BE2C (cell line): ENCODE measurements at regions not wholly inside any gene's neighbourhood (a gene's known extent, or its start where the extent isn't known, plus 50 kb on each side); places are given as distances from the start of the nearest gene placed in this dataset.

Experiments used
- DNase-seq: peaks from one replicate; pipeline ENCODE4 v3.0.0-alpha.2; 2020
- H3K27me3 ChIP-seq: fragments of 250-450 bp; sonication (Bioruptor Pico); 2 replicates; pipeline ENCODE4 v1.5.1; 2020; ENCODE audit warnings: mild to moderate bottlenecking
- H3K36me3 ChIP-seq: fragments of 250-450 bp; sonication (Bioruptor Pico); 2 replicates; pipeline ENCODE4 v1.5.1; 2020; ENCODE audit warnings: mild to moderate bottlenecking
- H3K4me1 ChIP-seq: fragments of 250-450 bp; sonication (Bioruptor Pico); 2 replicates; pipeline ENCODE4 v1.5.1; 2020
- H3K4me3 ChIP-seq: 2 replicates; pipeline ENCODE4 v1.5.1; 2011; ENCODE audit warnings: low read depth, low read length
- H3K9me3 ChIP-seq: fragments of 250-450 bp; sonication (Bioruptor Pico); 2 replicates; pipeline ENCODE4 v1.5.1; 2020
- CTCF ChIP-seq: IDR thresholded peaks from 2 replicates; pipeline ENCODE4 v1.5.1; 2012; ENCODE audit warnings: mild to moderate bottlenecking, low read depth, low read length

- Histone ChIP-seq H3K4me1 (no peaks in the 10 kb centered on the region; the same call in 1 of the 2 replicates), H3K36me3 (no peaks in the 10 kb centered on the region), H3K9me3 (no peaks in the 10 kb centered on the region), H3K4me3 (no peak overlapping the region), H3K27me3 (no peaks in the 10 kb centered on the region)
- no peak for TF ChIP-seq CTCF
- no peak for DNase-seq
Measured at GRCh38 chr20:51890003-51890402, 87.7 kb upstream of the SALL4 start.

GRCh38 chr20:51889466-51889865 lies 87.1 kb upstream of the SALL4 start:
- H3K4me3 ChIP-seq: no peak overlapping the region

DNA sequence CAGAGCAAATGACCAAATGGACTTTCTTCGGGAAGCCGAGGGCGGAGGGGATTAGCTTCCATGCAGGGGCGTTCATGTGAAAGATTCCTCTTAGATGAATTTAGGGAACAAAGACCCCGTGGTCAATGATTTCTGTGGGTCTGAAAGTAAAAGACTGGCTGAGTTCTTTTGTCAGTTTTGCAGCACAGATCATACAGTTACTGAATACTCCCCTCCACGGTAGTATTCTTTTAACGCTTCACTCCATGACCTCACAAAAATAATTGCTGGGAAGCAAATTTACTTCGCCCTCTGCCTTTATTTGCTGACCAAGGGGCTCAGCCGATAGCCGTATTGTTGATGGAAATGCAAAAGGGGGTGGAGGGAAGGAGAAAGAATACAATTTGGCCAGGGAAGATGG lies 86.0 kb upstream of the SALL4 start:
- TF ChIP-seq CTCF: no peak
- DNase-seq: no peak
- H3K4me3 ChIP-seq: no peak overlapping the region

More at GRCh38 chr20:51889466-51889865, 87.1 kb upstream of the SALL4 start:
- no peak for TF ChIP-seq CTCF
- H3K4me1 ChIP-seq: no peaks in the 10 kb centered on the region; the same call in 1 of the 2 replicates
- DNase-seq: no peak
- H3K36me3 ChIP-seq: no peaks in the 10 kb centered on the region
- H3K27me3 ChIP-seq: no peaks in the 10 kb centered on the region
- no peaks in the 10 kb centered on the region for H3K9me3 ChIP-seq

GRCh38 chr20:51886891-51887608 lies 84.7 kb upstream of the SALL4 start:
- H3K4me3 ChIP-seq: no peak overlapping the region
- H3K9me3 ChIP-seq: no peaks in the 10 kb centered on the region
- peak; percentile 50 for DNase-seq
- no peaks in the 10 kb centered on the region; the same call in 1 of the 2 replicates for H3K4me1 ChIP-seq
- H3K27me3 ChIP-seq: no peaks in the 10 kb centered on the region
- TF ChIP-seq CTCF: peak; percentile 14
- no peaks in the 10 kb centered on the region for H3K36me3 ChIP-seq

More for the DNA sequence above, 86.0 kb upstream of the SALL4 start:
- H3K9me3 ChIP-seq: no peaks in the 10 kb centered on the region
- H3K4me1 ChIP-seq: no peaks in the 10 kb centered on the region; the same call in 1 of the 2 replicates
- no peaks in the 10 kb centered on the region for H3K36me3 ChIP-seq
- no peaks in the 10 kb centered on the region for H3K27me3 ChIP-seq

DNA sequence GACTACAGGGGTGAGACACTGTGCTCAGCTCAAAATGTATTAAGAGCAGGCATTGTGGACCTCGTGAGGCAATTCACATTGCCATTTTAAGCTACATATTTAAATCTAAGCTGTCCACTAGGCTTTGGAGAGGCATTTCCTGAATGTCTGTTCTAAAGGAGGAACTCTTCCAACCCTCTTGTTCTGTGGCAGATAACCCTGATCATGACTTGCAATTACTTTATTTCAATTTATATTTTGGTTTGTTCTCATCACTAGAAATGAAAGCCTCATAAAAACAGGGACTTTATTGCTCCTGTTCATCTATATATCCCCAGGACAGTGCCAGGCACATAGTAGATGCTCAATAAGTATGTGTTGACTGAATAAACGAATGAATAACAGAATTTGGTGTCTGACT lies 84.0 kb upstream of the SALL4 start:
- TF ChIP-seq CTCF: no peak
- DNase-seq: no peak
- H3K4me1 ChIP-seq: no peaks in the 10 kb centered on the region; the same call in 1 of the 2 replicates
- no peak overlapping the region for H3K4me3 ChIP-seq
- no peaks in the 10 kb centered on the region for H3K36me3 ChIP-seq
- no peaks in the 10 kb centered on the region for H3K27me3 ChIP-seq
- no peaks in the 10 kb centered on the region for H3K9me3 ChIP-seq

DNA sequence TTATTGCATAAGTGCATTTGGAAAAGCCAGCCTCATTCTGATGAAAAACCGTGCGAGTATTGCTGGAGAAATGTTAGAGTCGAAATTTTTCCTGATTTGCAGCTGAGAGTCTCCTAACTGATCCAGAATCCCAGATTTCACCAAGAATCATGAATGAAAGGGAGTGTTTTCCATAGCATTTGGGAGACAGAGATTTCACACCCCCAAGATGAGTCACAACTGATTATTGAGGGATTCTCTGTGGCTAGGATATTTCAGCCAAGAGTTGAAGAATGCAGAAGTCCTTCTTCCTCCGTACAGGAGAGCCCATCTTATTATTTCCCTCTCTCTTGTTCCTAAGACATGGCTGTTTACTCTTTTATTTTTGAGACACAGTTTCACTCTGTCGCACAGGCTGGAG lies 82.2 kb upstream of the SALL4 start:
- DNase-seq: no peak
- no peaks in the 10 kb centered on the region for H3K36me3 ChIP-seq
- H3K4me3 ChIP-seq: no peak overlapping the region
- no peak for TF ChIP-seq CTCF
- no peaks in the 10 kb centered on the region for H3K27me3 ChIP-seq
- no peaks in the 10 kb centered on the region for H3K9me3 ChIP-seq
- H3K4me1 ChIP-seq: no peaks in the 10 kb centered on the region; the same call in 1 of the 2 replicates
